Colon (tissue), 2 donors: ENCODE measurements at regions not wholly inside any gene's neighbourhood (a gene's known extent, or its start where the extent isn't known, plus 50 kb on each side); places are given as distances from the start of the nearest gene placed in this dataset.
"Not testable (repeated sequence)": the region's sequence is repeated elsewhere in the genome, so short reads cannot be mapped to it uniquely, and the experiment has no call there.

ENCODE experiments used
- FAIRE-seq: peaks from 2 replicates; lab custom pipeline; 2012; peaks lifted over from hg19 to GRCh38; lab: Jason Lieb, UNC
- donor health status: control.
- donor health status: control.

- no peak for FAIRE-seq
Observed at GRCh38 chr5:16987776-16988175, 51.7 kb upstream of the MYO10 start.

GRCh38 chr5:16990817-16991520 lies 54.9 kb upstream of the MYO10 start:
- FAIRE-seq: not testable (repeated sequence)

- FAIRE-seq: no peak
Observed at GRCh38 chr5:16992006-16992405, 55.9 kb upstream of the MYO10 start.

GRCh38 chr5:16992444-16992843 lies 56.4 kb upstream of the MYO10 start:
- no peak for FAIRE-seq

- FAIRE-seq: no peak
Observed at GRCh38 chr5:16994565-16994964, 58.5 kb upstream of the MYO10 start.

GRCh38 chr5:16995372-16995771 lies 59.3 kb upstream of the MYO10 start:
- no peak for FAIRE-seq

- FAIRE-seq: no peak
Observed at GRCh38 chr5:17000291-17000939, 64.3 kb upstream of the MYO10 start.

- FAIRE-seq: no peak
Observed at GRCh38 chr5:17001428-17001827, 65.3 kb upstream of the MYO10 start.

GRCh38 chr5:17004441-17005106 lies 68.5 kb upstream of the MYO10 start:
- no peak for FAIRE-seq

- no peak for FAIRE-seq
Observed at GRCh38 chr5:17005107-17005828, 69.2 kb upstream of the MYO10 start.

- no peak for FAIRE-seq
Observed at GRCh38 chr5:17012289-17012688, 76.2 kb upstream of the MYO10 start.

GRCh38 chr5:17014686-17015085 lies 78.6 kb upstream of the MYO10 start:
- no peak for FAIRE-seq

- no peak for FAIRE-seq
Observed at GRCh38 chr5:17018871-17019270, 82.8 kb upstream of the MYO10 start.

GRCh38 chr5:17019324-17019723 lies 83.2 kb upstream of the MYO10 start:
- FAIRE-seq: no peak

GRCh38 chr5:17020678-17021601 lies 84.9 kb upstream of the MYO10 start:
- no peak for FAIRE-seq

- FAIRE-seq: no peak
Observed at GRCh38 chr5:17021602-17021932, 85.5 kb upstream of the MYO10 start.

- no peak for FAIRE-seq
Observed at GRCh38 chr5:17022296-17022695, 86.2 kb upstream of the MYO10 start.

- no peak for FAIRE-seq
Observed at GRCh38 chr5:17024686-17025180, 88.6 kb upstream of the MYO10 start.

GRCh38 chr5:17031659-17032277 lies 95.7 kb upstream of the MYO10 start:
- FAIRE-seq: not testable (repeated sequence)

GRCh38 chr5:17032314-17032985 lies 96.4 kb upstream of the MYO10 start:
- FAIRE-seq: not testable (repeated sequence)
